HepG2 (cell line): ENCODE measurements at regions not wholly inside any gene's neighbourhood (a gene's known extent, or its start where the extent isn't known, plus 50 kb on each side); places are given as distances from the start of the nearest gene placed in this dataset.

Source experiments
- ATAC-seq: fragments of 200-7000 bp; cut with Tn5 transposase; 3 replicates; pipeline ENCODE4 v1.9.1; 2020; ENCODE audit warnings: mild to moderate bottlenecking, moderate library complexity
- BruUV-seq: library from RNA; stranded (reverse); fragments of 400-500 nt; replicated peaks from 2 replicates; lab custom pipeline; 2021; lab: Mats Ljungman, UMichigan
- CTCF ChIA-PET: fragments of 300-600 bp; formaldehyde crosslinking; extraction: SDS; loops from one replicate; lab custom pipeline; 2021; ENCODE audit warnings: low total read pairs, inconsistent platforms, low intra/inter-chr PET ratio; lab: Yijun Ruan, JAX
- POLR2A ChIA-PET: fragments of 350-600 bp; sonication (Branson Sonifier 250); formaldehyde crosslinking; loops from one replicate; lab custom pipeline; 2020; ENCODE audit warnings: antibody characterized with exemption, inconsistent platforms; lab: Yijun Ruan, JAX
- DNase-seq: peaks from one replicate; pipeline ENCODE4 v3.0.0-alpha.2; 2015; ENCODE audit warnings: low spot score
- FAIRE-seq: peaks from 3 replicates; lab custom pipeline; 2011; peaks lifted over from hg19 to GRCh38; lab: Jason Lieb, UNC
- H2AFZ ChIP-seq: one replicate; pipeline ENCODE4 v1.6.1; 2011; ENCODE audit warnings: low read length, inconsistent platforms
- H3K27ac ChIP-seq: fragments of 300-600 bp; 3 replicates; pipeline ENCODE4 v1.8.0; 2011; ENCODE audit warnings: mixed run types, mild to moderate bottlenecking, mixed read lengths, low read length, inconsistent platforms; ENCODE audit not compliant: insufficient read depth; ENCODE audit errors: extremely low read length
- H3K27me3 ChIP-seq, 2 experiments: fragments of 200-600 bp in 1 of 2; 2 replicates in 1 of 2; 3 replicates in 1 of 2; pipeline versions ENCODE4 v1.6.0 to v1.8.0; 2011; ENCODE audit warnings: low read length in 2 of 2, mild to moderate bottlenecking in 2 of 2, moderate library complexity in 2 of 2, inconsistent platforms in 1 of 2; ENCODE audit not compliant: insufficient read depth in 2 of 2, control insufficient read depth in 1 of 2
- H3K36me3 ChIP-seq, 2 experiments: fragments of 200-600 bp in 1 of 2; replicated peaks in 1 of 2; 2 replicates in 1 of 2; 3 replicates in 1 of 2; pipeline versions ENCODE4 v1.5.1 to v1.8.0; 2011; ENCODE audit warnings: low read length in 2 of 2, inconsistent platforms in 1 of 2; ENCODE audit not compliant: insufficient read depth in 2 of 2, control insufficient read depth in 1 of 2
- H3K4me1 ChIP-seq: 2 replicates; pipeline ENCODE4 v1.5.1; 2012; ENCODE audit warnings: low read length, inconsistent platforms; ENCODE audit not compliant: insufficient read depth
- H3K4me2 ChIP-seq: 2 replicates; pipeline ENCODE4 v1.6.0; 2011; ENCODE audit warnings: low read depth, low read length, inconsistent platforms
- H3K4me3 ChIP-seq, 3 experiments: fragments of 200-600 bp in 1 of 3; sonication (generic), shearing (Covaris generic) in 1 of 3; replicated peaks in 1 of 3; 2 replicates each; pipeline ENCODE4 v1.5.1; 2011 to 2016; ENCODE audit warnings: low read length in 3 of 3, inconsistent platforms in 2 of 3, low read depth in 2 of 3, mild to moderate bottlenecking in 2 of 3, control low read depth in 1 of 3, mixed read lengths in 1 of 3; ENCODE audit not compliant: insufficient read depth in 1 of 3
- H3K79me2 ChIP-seq: one replicate; pipeline ENCODE4 v1.6.1; 2011; ENCODE audit warnings: low read length, inconsistent platforms; ENCODE audit not compliant: insufficient read depth
- H3K9ac ChIP-seq: 2 replicates; pipeline ENCODE4 v1.6.0; 2011; ENCODE audit warnings: mild to moderate bottlenecking, low read depth, low read length, inconsistent platforms; ENCODE audit not compliant: insufficient read depth
- H3K9me3 ChIP-seq: 2 replicates; pipeline ENCODE4 v1.5.1; 2012; ENCODE audit warnings: mild to moderate bottlenecking, low read length
- H4K20me1 ChIP-seq: 2 replicates; pipeline ENCODE4 v1.6.0; 2011; ENCODE audit warnings: inconsistent platforms, mild to moderate bottlenecking, low read length, moderate library complexity; ENCODE audit not compliant: insufficient read depth
- AGO2 ChIP-seq: fragments of 200-400 bp; formaldehyde crosslinking; optimal IDR thresholded peaks from 2 replicates; pipeline ENCODE3; 2017; ENCODE audit warnings: mild to moderate bottlenecking, low read depth, low read length, moderate library complexity
- CCAR2 ChIP-seq: fragments of 200-400 bp; formaldehyde crosslinking; optimal IDR thresholded peaks from 2 replicates; pipeline ENCODE3; 2018; ENCODE audit warnings: low read depth, mild to moderate bottlenecking, low read length, moderate library complexity
- FOXA1 ChIP-seq, 2 experiments: fragments of 450-650 bp in 1 of 2; sonication (generic) in 1 of 2; formaldehyde crosslinking in 1 of 2; IDR thresholded peaks; 2 replicates each; pipeline versions ENCODE4 v1.4.0 to v1.6.1; 2016 to 2020; ENCODE audit warnings: missing genetic modification reagents in 1 of 2
- HHEX ChIP-seq: IDR thresholded peaks from 2 replicates; pipeline ENCODE4 v1.6.1; 2016; ENCODE audit warnings: control low read depth
- IKZF4 ChIP-seq: sonication (generic); formaldehyde crosslinking; IDR thresholded peaks from 2 replicates; pipeline ENCODE4 v1.5.1; 2020; ENCODE audit warnings: borderline replicate concordance, mild to moderate bottlenecking, low read depth, missing genetic modification reagents; ENCODE audit errors: not compliant biosample characterization
- KDM6A ChIP-seq: IDR thresholded peaks from 2 replicates; pipeline ENCODE4 v1.6.1; 2016; ENCODE audit warnings: low read depth
- TEAD3 ChIP-seq: optimal IDR thresholded peaks from 2 replicates; pipeline ENCODE3; 2016; ENCODE audit warnings: borderline replicate concordance
- ZNF460 ChIP-seq: sonication (generic); formaldehyde crosslinking; IDR thresholded peaks from 2 replicates; pipeline ENCODE4 v1.5.1; 2020; ENCODE audit warnings: missing genetic modification reagents, mild to moderate bottlenecking, borderline replicate concordance
- ZNF615 ChIP-seq: sonication (generic); formaldehyde crosslinking; IDR thresholded peaks from 2 replicates; pipeline ENCODE4 v1.5.0; 2020; ENCODE audit warnings: mild to moderate bottlenecking, missing genetic modification reagents, borderline replicate concordance
- ZZZ3 ChIP-seq: sonication (generic); formaldehyde crosslinking; IDR thresholded peaks from 2 replicates; pipeline ENCODE4 v1.4.0; 2020; ENCODE audit warnings: missing genetic modification reagents, mild to moderate bottlenecking, borderline replicate concordance
- WGBS: methylation state at CpG from one replicate; pipeline ENCODE4 v1.1.6; 2017; ENCODE audit warnings: low lambda C conversion rate; 5-methylcytosine and 5-hydroxymethylcytosine counted together
- in situ Hi-C: cut with HindIII; loops from 2 replicates; pipeline ENCODE4 v1.10.0; 2017; ENCODE audit warnings: low pct_unique_long_range_greater_than_20kb; ENCODE audit not compliant: extremely low pct_ligation_motif_present
- intact Hi-C: fragments of 100-400 bp; cut with micrococcal nuclease; formaldehyde crosslinking; loops from one replicate; pipeline ENCODE4 v1.10.0; 2022; ENCODE audit not compliant: unreplicated experiment
- TF ChIP-seq, protein P1 (sequence below): sonication (generic); formaldehyde crosslinking; conservative IDR thresholded peaks from 2 replicates; pipeline ENCODE4 v1.4.0; 2020; ENCODE audit warnings: mild to moderate bottlenecking, missing genetic modification reagents, moderate library complexity
- TF ChIP-seq, protein P2 (sequence below): sonication (generic); formaldehyde crosslinking; IDR thresholded peaks from 2 replicates; pipeline ENCODE4 v1.4.0; 2020; ENCODE audit warnings: mild to moderate bottlenecking, missing genetic modification reagents
- TF ChIP-seq, protein P3 (sequence below): sonication (generic); formaldehyde crosslinking; IDR thresholded peaks from 2 replicates; pipeline ENCODE4 v1.8.1; 2023; ENCODE audit warnings: missing genetic modification reagents, mild to moderate bottlenecking, borderline replicate concordance
- TF ChIP-seq, protein P4 (sequence below): sonication (generic); formaldehyde crosslinking; IDR thresholded peaks from 2 replicates; pipeline ENCODE4 v1.9.0; 2021; ENCODE audit warnings: missing genetic modification reagents, mild to moderate bottlenecking, borderline replicate concordance
- TF ChIP-seq, protein P5 (sequence below): sonication (generic); formaldehyde crosslinking; IDR thresholded peaks from 2 replicates; pipeline ENCODE4 v1.5.0; 2020; ENCODE audit warnings: mild to moderate bottlenecking, missing genetic modification reagents
- TF ChIP-seq, protein P6 (sequence below): IDR thresholded peaks from 2 replicates; pipeline ENCODE4 v1.6.1; 2018; ENCODE audit warnings: missing genetic modification reagents

DNA sequence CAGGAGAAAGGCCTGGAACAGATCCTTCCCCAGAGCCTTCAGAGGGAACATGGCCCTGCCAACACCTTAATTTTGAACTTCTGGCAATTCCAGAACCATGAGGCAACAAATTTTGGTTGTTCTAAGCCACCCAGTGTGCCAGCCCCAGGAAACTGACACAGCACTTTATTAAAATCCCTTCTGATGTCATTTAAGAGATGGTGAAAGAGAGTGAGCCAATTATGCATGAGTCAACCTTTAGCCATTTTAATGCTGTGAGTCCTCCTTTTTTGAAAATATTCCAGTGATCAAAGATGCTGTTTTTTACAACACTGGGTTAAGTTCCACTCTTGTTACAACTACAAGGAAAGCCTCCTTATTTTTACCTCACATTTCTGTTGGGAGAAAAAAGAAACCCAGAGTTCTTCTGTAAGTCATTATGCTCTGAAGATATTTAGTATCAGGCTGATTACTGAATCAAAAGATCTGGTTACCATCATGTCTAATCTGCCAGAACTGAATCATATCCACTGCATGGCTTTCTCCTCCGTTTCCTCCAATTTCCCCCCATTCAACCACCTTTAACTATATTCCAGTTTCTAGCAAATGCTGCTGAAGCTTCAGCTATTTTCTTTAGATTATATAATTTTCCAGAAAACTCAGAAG lies 235.4 kb downstream of the TXNL1 start:
- Histone ChIP-seq H3K9ac (no peak overlapping the region), H3K4me1 (no peaks in the 10 kb centered on the region), H3K36me3 (no peaks in the 10 kb centered on the region), H3K4me2 (no peak overlapping the region), H3K9me3 (peaks cover 10% of the 10 kb centered on the region; the same call in 1 of the 2 replicates), H3K4me3 (no peak overlapping the region), H3K27me3 (no peaks in the 10 kb centered on the region), H2AFZ (no peak overlapping the region), H3K79me2 (no peaks in the 10 kb centered on the region), H4K20me1 (no peaks in the 10 kb centered on the region), H3K27ac (no peak overlapping the region)
- no peak for FAIRE-seq
- ATAC-seq, result no peak
- in situ Hi-C loops (no loop called here), intact Hi-C loops (loop anchor here (5.0 kb wide), 1 partner anchor 1796 kb away; no protein-coding TSS in a partner anchor)
- WGBS, result 4% methylated on average over 1 of the region's 1 CpG
- no peak for DNase-seq
- ChIA-PET POLR2A (no interaction called here), CTCF (no interaction called here)
- BruUV-seq, result no TSS peak
- TF ChIP-seq, protein P1, sequence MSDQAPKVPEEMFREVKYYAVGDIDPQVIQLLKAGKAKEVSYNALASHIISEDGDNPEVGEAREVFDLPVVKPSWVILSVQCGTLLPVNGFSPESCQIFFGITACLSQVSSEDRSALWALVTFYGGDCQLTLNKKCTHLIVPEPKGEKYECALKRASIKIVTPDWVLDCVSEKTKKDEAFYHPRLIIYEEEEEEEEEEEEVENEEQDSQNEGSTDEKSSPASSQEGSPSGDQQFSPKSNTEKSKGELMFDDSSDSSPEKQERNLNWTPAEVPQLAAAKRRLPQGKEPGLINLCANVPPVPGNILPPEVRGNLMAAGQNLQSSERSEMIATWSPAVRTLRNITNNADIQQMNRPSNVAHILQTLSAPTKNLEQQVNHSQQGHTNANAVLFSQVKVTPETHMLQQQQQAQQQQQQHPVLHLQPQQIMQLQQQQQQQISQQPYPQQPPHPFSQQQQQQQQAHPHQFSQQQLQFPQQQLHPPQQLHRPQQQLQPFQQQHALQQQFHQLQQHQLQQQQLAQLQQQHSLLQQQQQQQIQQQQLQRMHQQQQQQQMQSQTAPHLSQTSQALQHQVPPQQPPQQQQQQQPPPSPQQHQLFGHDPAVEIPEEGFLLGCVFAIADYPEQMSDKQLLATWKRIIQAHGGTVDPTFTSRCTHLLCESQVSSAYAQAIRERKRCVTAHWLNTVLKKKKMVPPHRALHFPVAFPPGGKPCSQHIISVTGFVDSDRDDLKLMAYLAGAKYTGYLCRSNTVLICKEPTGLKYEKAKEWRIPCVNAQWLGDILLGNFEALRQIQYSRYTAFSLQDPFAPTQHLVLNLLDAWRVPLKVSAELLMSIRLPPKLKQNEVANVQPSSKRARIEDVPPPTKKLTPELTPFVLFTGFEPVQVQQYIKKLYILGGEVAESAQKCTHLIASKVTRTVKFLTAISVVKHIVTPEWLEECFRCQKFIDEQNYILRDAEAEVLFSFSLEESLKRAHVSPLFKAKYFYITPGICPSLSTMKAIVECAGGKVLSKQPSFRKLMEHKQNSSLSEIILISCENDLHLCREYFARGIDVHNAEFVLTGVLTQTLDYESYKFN (CRISPR knock-in tag), result no peak
- TF ChIP-seq ZZZ3 (CRISPR knock-in tag) (no peak), IKZF4 (CRISPR knock-in tag) (no peak), HHEX (no peak), FOXA1 (IDR thresholded peaks at IDR 0.05) (no peak), FOXA1 (CRISPR knock-in tag; IDR thresholded peaks at IDR 0.05) (no peak), KDM6A (no peak), ZNF615 (CRISPR knock-in tag) (no peak), TEAD3 (CRISPR knock-in tag) (no peak), CCAR2 (no peak), AGO2 (no peak), ZNF460 (CRISPR knock-in tag) (no peak)
- TF ChIP-seq, protein P2, sequence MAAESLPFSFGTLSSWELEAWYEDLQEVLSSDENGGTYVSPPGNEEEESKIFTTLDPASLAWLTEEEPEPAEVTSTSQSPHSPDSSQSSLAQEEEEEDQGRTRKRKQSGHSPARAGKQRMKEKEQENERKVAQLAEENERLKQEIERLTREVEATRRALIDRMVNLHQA (CRISPR knock-in tag), result no peak
- TF ChIP-seq, protein P3, sequence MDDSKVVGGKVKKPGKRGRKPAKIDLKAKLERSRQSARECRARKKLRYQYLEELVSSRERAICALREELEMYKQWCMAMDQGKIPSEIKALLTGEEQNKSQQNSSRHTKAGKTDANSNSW (CRISPR knock-in tag), result no peak
- TF ChIP-seq, protein P4, sequence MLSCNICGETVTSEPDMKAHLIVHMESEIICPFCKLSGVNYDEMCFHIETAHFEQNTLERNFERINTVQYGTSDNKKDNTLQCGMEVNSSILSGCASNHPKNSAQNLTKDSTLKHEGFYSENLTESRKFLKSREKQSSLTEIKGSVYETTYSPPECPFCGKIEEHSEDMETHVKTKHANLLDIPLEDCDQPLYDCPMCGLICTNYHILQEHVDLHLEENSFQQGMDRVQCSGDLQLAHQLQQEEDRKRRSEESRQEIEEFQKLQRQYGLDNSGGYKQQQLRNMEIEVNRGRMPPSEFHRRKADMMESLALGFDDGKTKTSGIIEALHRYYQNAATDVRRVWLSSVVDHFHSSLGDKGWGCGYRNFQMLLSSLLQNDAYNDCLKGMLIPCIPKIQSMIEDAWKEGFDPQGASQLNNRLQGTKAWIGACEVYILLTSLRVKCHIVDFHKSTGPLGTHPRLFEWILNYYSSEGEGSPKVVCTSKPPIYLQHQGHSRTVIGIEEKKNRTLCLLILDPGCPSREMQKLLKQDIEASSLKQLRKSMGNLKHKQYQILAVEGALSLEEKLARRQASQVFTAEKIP, result no peak
- TF ChIP-seq, protein P5, sequence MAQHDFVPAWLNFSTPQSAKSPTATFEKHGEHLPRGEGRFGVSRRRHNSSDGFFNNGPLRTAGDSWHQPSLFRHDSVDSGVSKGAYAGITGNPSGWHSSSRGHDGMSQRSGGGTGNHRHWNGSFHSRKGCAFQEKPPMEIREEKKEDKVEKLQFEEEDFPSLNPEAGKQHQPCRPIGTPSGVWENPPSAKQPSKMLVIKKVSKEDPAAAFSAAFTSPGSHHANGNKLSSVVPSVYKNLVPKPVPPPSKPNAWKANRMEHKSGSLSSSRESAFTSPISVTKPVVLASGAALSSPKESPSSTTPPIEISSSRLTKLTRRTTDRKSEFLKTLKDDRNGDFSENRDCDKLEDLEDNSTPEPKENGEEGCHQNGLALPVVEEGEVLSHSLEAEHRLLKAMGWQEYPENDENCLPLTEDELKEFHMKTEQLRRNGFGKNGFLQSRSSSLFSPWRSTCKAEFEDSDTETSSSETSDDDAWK (CRISPR knock-in tag), result no peak
- TF ChIP-seq, protein P6, sequence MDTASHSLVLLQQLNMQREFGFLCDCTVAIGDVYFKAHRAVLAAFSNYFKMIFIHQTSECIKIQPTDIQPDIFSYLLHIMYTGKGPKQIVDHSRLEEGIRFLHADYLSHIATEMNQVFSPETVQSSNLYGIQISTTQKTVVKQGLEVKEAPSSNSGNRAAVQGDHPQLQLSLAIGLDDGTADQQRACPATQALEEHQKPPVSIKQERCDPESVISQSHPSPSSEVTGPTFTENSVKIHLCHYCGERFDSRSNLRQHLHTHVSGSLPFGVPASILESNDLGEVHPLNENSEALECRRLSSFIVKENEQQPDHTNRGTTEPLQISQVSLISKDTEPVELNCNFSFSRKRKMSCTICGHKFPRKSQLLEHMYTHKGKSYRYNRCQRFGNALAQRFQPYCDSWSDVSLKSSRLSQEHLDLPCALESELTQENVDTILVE, result no peak
